ENCODE measurements at regions not wholly inside any gene's neighbourhood (a gene's known extent, or its start where the extent isn't known, plus 50 kb on each side); places are given as distances from the start of the nearest gene placed in this dataset.

DNA sequence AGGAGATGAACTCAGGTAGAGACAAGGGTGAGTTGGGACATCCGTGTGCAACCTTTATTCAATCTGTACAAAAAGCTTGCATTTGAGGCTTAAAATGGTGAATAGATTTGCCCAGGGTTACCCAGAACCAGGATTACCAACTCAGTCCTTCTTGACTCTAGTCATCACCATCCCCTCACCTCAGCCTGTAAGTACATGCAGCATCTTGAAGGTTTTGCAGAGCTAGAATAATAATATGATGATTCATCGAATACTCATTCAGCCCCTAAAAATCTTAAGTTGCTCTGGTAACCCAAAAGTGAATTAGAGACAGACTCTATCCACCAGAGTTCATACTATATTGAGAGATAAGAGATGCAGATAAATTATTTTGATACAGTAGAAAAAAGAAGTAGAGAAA is 90.3 kb downstream of the NKX2-1 start:
- intact Hi-C loops (cut with DNase I, micrococcal nuclease): no loop called here
- Histone ChIP-seq H3K4me1 (ENCODE audit: insufficient read depth, low read length) (no peaks in the 10 kb centered on the region), H3K4me3 (ENCODE audit: low read length) (no peak overlapping the region), H3K27ac (ENCODE audit: low read depth in 1 of 2, low read length in 2 of 2) (no peak overlapping the region), H3K9me3 (ENCODE audit: control insufficient read depth in 1 of 2, insufficient read depth in 1 of 2, low read length in 2 of 2) (no peaks in the 10 kb centered on the region), H3K36me3 (ENCODE audit: insufficient read depth, low read length) (no peaks in the 10 kb centered on the region), H3K27me3 (ENCODE audit: control insufficient read depth in 1 of 2, insufficient read depth in 2 of 2, low read length in 2 of 2) (peaks cover 0 to 3% of the 10 kb centered on the region in 2 experiments)
- ATAC-seq (ENCODE audit: poor library complexity) (no peak), DNase-seq (no peak)
- Mint-ChIP-seq H3K27me3 (peaks cover 19% of the 10 kb centered on the region), H3K4me3 (no peak overlapping the region), H3K9me3 (no peaks in the 10 kb centered on the region), H3K36me3 (ENCODE audit: low read depth) (no peaks in the 10 kb centered on the region), H3K27ac (no peak overlapping the region), H3K4me1 (ENCODE audit: low read depth) (no peaks in the 10 kb centered on the region)
- ChIA-PET CTCF (no interaction called here), POLR2A (no interaction called here)
- TF ChIP-seq, protein P1, sequence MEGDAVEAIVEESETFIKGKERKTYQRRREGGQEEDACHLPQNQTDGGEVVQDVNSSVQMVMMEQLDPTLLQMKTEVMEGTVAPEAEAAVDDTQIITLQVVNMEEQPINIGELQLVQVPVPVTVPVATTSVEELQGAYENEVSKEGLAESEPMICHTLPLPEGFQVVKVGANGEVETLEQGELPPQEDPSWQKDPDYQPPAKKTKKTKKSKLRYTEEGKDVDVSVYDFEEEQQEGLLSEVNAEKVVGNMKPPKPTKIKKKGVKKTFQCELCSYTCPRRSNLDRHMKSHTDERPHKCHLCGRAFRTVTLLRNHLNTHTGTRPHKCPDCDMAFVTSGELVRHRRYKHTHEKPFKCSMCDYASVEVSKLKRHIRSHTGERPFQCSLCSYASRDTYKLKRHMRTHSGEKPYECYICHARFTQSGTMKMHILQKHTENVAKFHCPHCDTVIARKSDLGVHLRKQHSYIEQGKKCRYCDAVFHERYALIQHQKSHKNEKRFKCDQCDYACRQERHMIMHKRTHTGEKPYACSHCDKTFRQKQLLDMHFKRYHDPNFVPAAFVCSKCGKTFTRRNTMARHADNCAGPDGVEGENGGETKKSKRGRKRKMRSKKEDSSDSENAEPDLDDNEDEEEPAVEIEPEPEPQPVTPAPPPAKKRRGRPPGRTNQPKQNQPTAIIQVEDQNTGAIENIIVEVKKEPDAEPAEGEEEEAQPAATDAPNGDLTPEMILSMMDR (IDR thresholded peaks at IDR 0.05): no peak

DNA sequence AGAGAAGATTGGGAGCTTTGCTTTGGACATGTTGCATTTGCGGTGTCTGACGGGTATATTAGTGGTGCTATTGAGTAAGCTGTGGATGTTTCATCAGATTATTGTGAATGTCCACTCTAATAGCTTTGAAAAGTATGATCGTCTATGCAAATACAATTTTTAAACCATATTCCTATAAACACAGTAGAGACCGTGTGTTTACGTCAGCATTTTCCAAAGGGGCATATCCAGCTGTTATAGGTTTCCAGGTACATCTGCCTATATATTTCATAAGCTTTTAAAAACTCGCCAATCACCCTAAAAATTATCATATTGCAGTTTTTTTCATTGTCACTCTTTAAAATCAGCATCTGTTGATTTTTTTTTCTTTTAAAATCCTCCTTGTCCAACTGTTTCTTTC is 91.7 kb downstream of the NKX2-1 start:
- no peaks in the 10 kb centered on the region for H3K9me3 ChIP-seq (ENCODE audit: control insufficient read depth in 1 of 2, insufficient read depth in 1 of 2, low read length in 2 of 2)
- Mint-ChIP-seq H3K9me3 (no peaks in the 10 kb centered on the region), H3K27me3 (peaks cover 19% of the 10 kb centered on the region), H3K4me1 (ENCODE audit: low read depth) (no peaks in the 10 kb centered on the region), H3K27ac (no peak overlapping the region), H3K4me3 (no peak overlapping the region), H3K36me3 (ENCODE audit: low read depth) (no peaks in the 10 kb centered on the region)
- DNase-seq (no peak), ATAC-seq (ENCODE audit: poor library complexity) (no peak)
- H3K4me1 ChIP-seq (ENCODE audit: insufficient read depth, low read length): no peaks in the 10 kb centered on the region
- TF ChIP-seq, protein P1 (IDR thresholded peaks at IDR 0.05): no peak
- intact Hi-C loops (cut with DNase I, micrococcal nuclease): no loop called here
- POLR2A ChIA-PET: no interaction called here
- peaks cover 0 to 3% of the 10 kb centered on the region in 2 experiments for H3K27me3 ChIP-seq (ENCODE audit: control insufficient read depth in 1 of 2, insufficient read depth in 2 of 2, low read length in 2 of 2)
- no peak overlapping the region for H3K4me3 ChIP-seq (ENCODE audit: low read length)
- CTCF ChIA-PET: no interaction called here
- H3K27ac ChIP-seq (ENCODE audit: low read depth in 1 of 2, low read length in 2 of 2): no peak overlapping the region
- no peaks in the 10 kb centered on the region for H3K36me3 ChIP-seq (ENCODE audit: insufficient read depth, low read length)

DNA sequence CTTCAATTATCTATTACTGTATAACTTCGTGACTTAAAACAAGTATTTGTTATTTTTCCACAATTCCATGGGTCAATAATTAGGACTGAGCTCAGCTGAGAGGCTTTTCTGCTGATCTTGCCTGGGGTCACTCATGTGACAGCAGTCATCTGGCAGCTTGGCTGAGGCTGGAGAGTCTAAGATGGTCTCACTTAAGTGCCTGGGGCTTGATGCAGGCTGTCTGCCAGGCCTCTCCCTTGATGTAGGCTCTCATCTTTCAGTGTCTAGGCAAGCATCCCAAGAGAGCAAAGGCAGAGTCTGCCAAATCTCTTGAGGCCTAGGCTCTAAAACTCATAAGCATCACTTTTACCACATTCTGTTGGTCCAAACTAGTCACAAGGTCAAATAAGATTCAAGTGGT is 93.2 kb downstream of the NKX2-1 start:
- Histone ChIP-seq H3K4me3 (ENCODE audit: low read length) (no peak overlapping the region), H3K4me1 (ENCODE audit: insufficient read depth, low read length) (no peaks in the 10 kb centered on the region), H3K27ac (ENCODE audit: low read depth in 1 of 2, low read length in 2 of 2) (no peak overlapping the region), H3K36me3 (ENCODE audit: insufficient read depth, low read length) (no peaks in the 10 kb centered on the region), H3K9me3 (ENCODE audit: control insufficient read depth in 1 of 2, insufficient read depth in 1 of 2, low read length in 2 of 2) (no peaks in the 10 kb centered on the region), H3K27me3 (ENCODE audit: control insufficient read depth in 1 of 2, insufficient read depth in 2 of 2, low read length in 2 of 2) (peaks cover 0 to 3% of the 10 kb centered on the region in 2 experiments)
- ChIA-PET CTCF (no interaction called here), POLR2A (no interaction called here)
- H3K9me3 Mint-ChIP-seq: no peaks in the 10 kb centered on the region
- ATAC-seq (ENCODE audit: poor library complexity): no peak
- peaks cover 19% of the 10 kb centered on the region for H3K27me3 Mint-ChIP-seq
- TF ChIP-seq, protein P1 (IDR thresholded peaks at IDR 0.05): no peak
- H3K4me3 Mint-ChIP-seq: no peak overlapping the region
- intact Hi-C loops (cut with DNase I, micrococcal nuclease): no loop called here
- no peak overlapping the region for H3K27ac Mint-ChIP-seq
- no peak for DNase-seq
- no peaks in the 10 kb centered on the region for H3K4me1 Mint-ChIP-seq (ENCODE audit: low read depth)
- no peaks in the 10 kb centered on the region for H3K36me3 Mint-ChIP-seq (ENCODE audit: low read depth)
